Smooth muscle cell (in vitro differentiated cells): ENCODE measurements at regions not wholly inside any gene's neighbourhood (a gene's known extent, or its start where the extent isn't known, plus 50 kb on each side); places are given as distances from the start of the nearest gene placed in this dataset.

ENCODE experiments used
- DNase-seq: peaks from one replicate; lab custom pipeline; 2025; ENCODE audit not compliant: unreplicated experiment; lab: John Stamatoyannopoulos, UW
- H2AFZ ChIP-seq: fragments of 200-600 bp; sonication (generic); 2 replicates; pipeline ENCODE4 v1.6.0; 2016; ENCODE audit warnings: antibody characterized with exemption, low read depth, mild to moderate bottlenecking
- H3F3A ChIP-seq: fragments of 200-600 bp; sonication (generic); 2 replicates; pipeline ENCODE4 v1.6.0; 2017; ENCODE audit warnings: antibody characterized with exemption, low read depth
- H3K27ac ChIP-seq: fragments of 200-600 bp; sonication (generic); 2 replicates; pipeline ENCODE4 v1.5.1; 2016; ENCODE audit warnings: low read depth, mild to moderate bottlenecking
- H3K27me3 ChIP-seq: fragments of 200-600 bp; sonication (generic); 2 replicates; pipeline ENCODE4 v1.6.1; 2016; ENCODE audit warnings: low read depth, mild to moderate bottlenecking
- H3K36me3 ChIP-seq: fragments of 200-600 bp; sonication (generic); 2 replicates; pipeline ENCODE4 v1.5.1; 2016; ENCODE audit warnings: low read depth
- H3K4me1 ChIP-seq: fragments of 200-600 bp; sonication (generic); 2 replicates; pipeline ENCODE4 v1.5.1; 2016; ENCODE audit warnings: low read depth
- H3K4me2 ChIP-seq: fragments of 200-600 bp; sonication (generic); 2 replicates; pipeline ENCODE4 v1.6.0; 2016; ENCODE audit warnings: mild to moderate bottlenecking
- H3K4me3 ChIP-seq: fragments of 200-600 bp; sonication (generic); 2 replicates; pipeline ENCODE4 v1.5.1; 2016; ENCODE audit warnings: mild to moderate bottlenecking
- H3K79me2 ChIP-seq: fragments of 200-600 bp; sonication (generic); 2 replicates; pipeline ENCODE4 v1.6.0; 2016; ENCODE audit warnings: low read depth, mild to moderate bottlenecking
- H3K9ac ChIP-seq: fragments of 200-600 bp; sonication (generic); 2 replicates; pipeline ENCODE4 v1.6.0; 2016; ENCODE audit warnings: low read depth
- H3K9me3 ChIP-seq: fragments of 200-600 bp; sonication (generic); replicated peaks from 2 replicates; pipeline ENCODE4 v1.5.1; 2016; ENCODE audit warnings: low read depth
- H4K20me1 ChIP-seq: fragments of 200-600 bp; sonication (generic); 2 replicates; pipeline ENCODE4 v1.6.0; 2016; ENCODE audit warnings: low read depth
- CTCF ChIP-seq: fragments of 200-600 bp; sonication (generic); IDR thresholded peaks from 2 replicates; pipeline ENCODE4 v1.5.1; 2017; ENCODE audit warnings: borderline replicate concordance, mild to moderate bottlenecking, antibody characterized with exemption; ENCODE audit not compliant: insufficient read depth, poor library complexity, severe bottlenecking
- WGBS: methylation state at CpG from one replicate; pipeline ENCODE4 v1.1.7; 2016; ENCODE audit warnings: low lambda C conversion rate; 5-methylcytosine and 5-hydroxymethylcytosine counted together

- H3K27me3 ChIP-seq = no peaks in the 10 kb centered on the region
- 93% methylated on average over 10 of the region's 10 CpGs for WGBS
- TF ChIP-seq CTCF = no peak
- no peaks in the 10 kb centered on the region for H3F3A ChIP-seq
- no peak for DNase-seq
- H3K9ac ChIP-seq = no peak overlapping the region
- no peak overlapping the region for H3K27ac ChIP-seq
- no peaks in the 10 kb centered on the region for H3K36me3 ChIP-seq
- H3K79me2 ChIP-seq = no peaks in the 10 kb centered on the region
- H3K9me3 ChIP-seq = no peaks in the 10 kb centered on the region
- H2AFZ ChIP-seq = no peak overlapping the region
- H3K4me3 ChIP-seq = no peak overlapping the region
- H3K4me2 ChIP-seq = no peak overlapping the region
- H3K4me1 ChIP-seq = no peaks in the 10 kb centered on the region
- H4K20me1 ChIP-seq = no peaks in the 10 kb centered on the region
Measured at GRCh38 chr5:99955006-99955405, 580.2 kb upstream of the FAM174A start.

GRCh38 chr5:99949969-99950524 lies 585.1 kb upstream of the FAM174A start:
- Histone ChIP-seq H3K4me2 (no peak overlapping the region), H4K20me1 (no peaks in the 10 kb centered on the region), H2AFZ (no peak overlapping the region), H3K4me3 (no peak overlapping the region), H3K27me3 (no peaks in the 10 kb centered on the region), H3K79me2 (no peaks in the 10 kb centered on the region), H3K36me3 (no peaks in the 10 kb centered on the region), H3K4me1 (no peaks in the 10 kb centered on the region), H3F3A (no peaks in the 10 kb centered on the region), H3K27ac (no peak overlapping the region), H3K9me3 (no peaks in the 10 kb centered on the region), H3K9ac (no peak overlapping the region)
- no peak for DNase-seq
- WGBS = 80% methylated on average over 12 of the region's 12 CpGs
- no peak for TF ChIP-seq CTCF

GRCh38 chr5:99949361-99949760 lies 585.8 kb upstream of the FAM174A start:
- Histone ChIP-seq H3K9me3 (no peaks in the 10 kb centered on the region), H3K4me2 (no peak overlapping the region), H3F3A (no peaks in the 10 kb centered on the region), H4K20me1 (no peaks in the 10 kb centered on the region), H3K9ac (no peak overlapping the region), H3K4me1 (no peaks in the 10 kb centered on the region), H3K79me2 (no peaks in the 10 kb centered on the region), H3K27ac (no peak overlapping the region), H3K4me3 (no peak overlapping the region), H2AFZ (no peak overlapping the region), H3K27me3 (no peaks in the 10 kb centered on the region), H3K36me3 (no peaks in the 10 kb centered on the region)
- TF ChIP-seq CTCF = no peak
- WGBS = 92% methylated on average over 5 of the region's 5 CpGs
- DNase-seq = no peak

- Histone ChIP-seq H4K20me1 (no peaks in the 10 kb centered on the region), H3K4me2 (no peak overlapping the region), H2AFZ (no peak overlapping the region), H3K4me3 (no peak overlapping the region), H3K27me3 (no peaks in the 10 kb centered on the region), H3K9ac (no peak overlapping the region), H3F3A (no peaks in the 10 kb centered on the region), H3K4me1 (no peaks in the 10 kb centered on the region), H3K36me3 (no peaks in the 10 kb centered on the region), H3K27ac (no peak overlapping the region), H3K9me3 (no peaks in the 10 kb centered on the region), H3K79me2 (no peaks in the 10 kb centered on the region)
- TF ChIP-seq CTCF = no peak
- WGBS = 88% methylated on average over 2 of the region's 2 CpGs
- no peak for DNase-seq
Measured at GRCh38 chr5:99948850-99949249, 586.3 kb upstream of the FAM174A start.
